ENCODE measurements at regions not wholly inside any gene's neighbourhood (a gene's known extent, or its start where the extent isn't known, plus 50 kb on each side); places are given as distances from the start of the nearest gene placed in this dataset.

- Histone ChIP-seq H2AFZ (ENCODE audit: low read length) (no peak overlapping the region), H3K9me3 (ENCODE audit: low read depth, low read length) (no peaks in the 10 kb centered on the region)
Observed at GRCh38 chr5:165175041-165175440, 1669.6 kb downstream of the MAT2B start.

DNA sequence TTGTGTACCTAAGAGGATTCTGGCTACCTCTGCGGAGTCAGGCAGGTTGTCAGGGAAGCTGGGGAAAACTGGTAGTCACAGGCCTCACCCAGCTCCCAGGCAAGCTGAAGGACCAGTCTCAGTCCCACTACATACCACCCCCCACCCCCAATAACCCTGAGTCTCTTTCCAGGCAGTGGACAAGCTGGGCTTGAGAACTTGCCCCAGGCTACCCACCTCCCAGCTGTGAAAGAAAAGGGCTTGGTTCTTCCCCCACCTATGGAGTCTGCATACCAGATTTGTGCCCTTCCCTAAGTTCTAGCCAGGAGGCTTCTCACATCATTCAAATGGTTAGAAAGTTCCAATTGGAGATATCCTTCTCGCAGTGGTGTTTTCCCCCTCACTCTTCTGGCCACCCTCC lies 1678.8 kb downstream of the MAT2B start:
- H3K9me3 ChIP-seq (ENCODE audit: low read depth, low read length), result peaks cover 3% of the 10 kb centered on the region
- no peak overlapping the region for H2AFZ ChIP-seq (ENCODE audit: low read length)
- H3K4me2 ChIP-seq (ENCODE audit: insufficient read depth, low read length), result no peak overlapping the region
- H4K20me1 ChIP-seq (ENCODE audit: insufficient read depth, low read length), result no peaks in the 10 kb centered on the region
- no peaks in the 10 kb centered on the region for H3K27me3 ChIP-seq (ENCODE audit: insufficient read depth, low read length)
- no peak overlapping the region for H3K4me3 ChIP-seq (ENCODE audit: insufficient read depth, low read length)
- TF ChIP-seq CTCF (IDR thresholded peaks at IDR 0.05; ENCODE audit: extremely low read depth, low read depth, low read length), result no peak
- no peaks in the 10 kb centered on the region for H3K36me3 ChIP-seq (ENCODE audit: insufficient read depth, low read length)
- no peak overlapping the region for H3K27ac ChIP-seq (ENCODE audit: low read depth, low read length)
- H3K4me1 ChIP-seq (ENCODE audit: insufficient read depth, low read length), result no peaks in the 10 kb centered on the region
- DNase-seq (ENCODE audit: insufficient read length, low spot score, missing footprints), result no peak
- H3K79me2 ChIP-seq (ENCODE audit: insufficient read depth, low read length), result no peaks in the 10 kb centered on the region

More at GRCh38 chr5:165175041-165175440, 1669.6 kb downstream of the MAT2B start:
- no peak overlapping the region for H3K27ac ChIP-seq (ENCODE audit: low read depth, low read length)
- H3K4me2 ChIP-seq (ENCODE audit: insufficient read depth, low read length), result no peak overlapping the region
- no peaks in the 10 kb centered on the region for H3K79me2 ChIP-seq (ENCODE audit: insufficient read depth, low read length)
- no peak overlapping the region for H3K4me3 ChIP-seq (ENCODE audit: insufficient read depth, low read length)
- no peaks in the 10 kb centered on the region for H4K20me1 ChIP-seq (ENCODE audit: insufficient read depth, low read length)
- H3K27me3 ChIP-seq (ENCODE audit: insufficient read depth, low read length), result no peaks in the 10 kb centered on the region
- TF ChIP-seq CTCF (IDR thresholded peaks at IDR 0.05; ENCODE audit: extremely low read depth, low read depth, low read length), result no peak
- DNase-seq (ENCODE audit: insufficient read length, low spot score, missing footprints), result no peak
- H3K4me1 ChIP-seq (ENCODE audit: insufficient read depth, low read length), result no peaks in the 10 kb centered on the region
- no peaks in the 10 kb centered on the region for H3K36me3 ChIP-seq (ENCODE audit: insufficient read depth, low read length)

- no peak overlapping the region for H3K4me2 ChIP-seq (ENCODE audit: insufficient read depth, low read length)
- no peak for TF ChIP-seq CTCF (IDR thresholded peaks at IDR 0.05; ENCODE audit: extremely low read depth, low read depth, low read length)
- H3K4me3 ChIP-seq (ENCODE audit: insufficient read depth, low read length), result no peak overlapping the region
- DNase-seq (ENCODE audit: insufficient read length, low spot score, missing footprints), result no peak
- peaks cover 3% of the 10 kb centered on the region for H3K9me3 ChIP-seq (ENCODE audit: low read depth, low read length)
- no peaks in the 10 kb centered on the region for H3K27me3 ChIP-seq (ENCODE audit: insufficient read depth, low read length)
- no peaks in the 10 kb centered on the region for H3K79me2 ChIP-seq (ENCODE audit: insufficient read depth, low read length)
- H3K27ac ChIP-seq (ENCODE audit: low read depth, low read length), result no peak overlapping the region
- H2AFZ ChIP-seq (ENCODE audit: low read length), result no peak overlapping the region
- H4K20me1 ChIP-seq (ENCODE audit: insufficient read depth, low read length), result no peaks in the 10 kb centered on the region
- no peaks in the 10 kb centered on the region for H3K4me1 ChIP-seq (ENCODE audit: insufficient read depth, low read length)
- H3K36me3 ChIP-seq (ENCODE audit: insufficient read depth, low read length), result no peaks in the 10 kb centered on the region
Observed at GRCh38 chr5:165185716-165186115, 1680.3 kb downstream of the MAT2B start.

GRCh38 chr5:165187815-165188214 lies 1682.4 kb downstream of the MAT2B start:
- Histone ChIP-seq H3K9me3 (ENCODE audit: low read depth, low read length) (peaks cover 3% of the 10 kb centered on the region), H4K20me1 (ENCODE audit: insufficient read depth, low read length) (no peaks in the 10 kb centered on the region), H3K79me2 (ENCODE audit: insufficient read depth, low read length) (no peaks in the 10 kb centered on the region), H3K4me3 (ENCODE audit: insufficient read depth, low read length) (no peak overlapping the region), H3K36me3 (ENCODE audit: insufficient read depth, low read length) (no peaks in the 10 kb centered on the region), H3K27me3 (ENCODE audit: insufficient read depth, low read length) (no peaks in the 10 kb centered on the region), H3K4me2 (ENCODE audit: insufficient read depth, low read length) (no peak overlapping the region), H2AFZ (ENCODE audit: low read length) (no peak overlapping the region), H3K4me1 (ENCODE audit: insufficient read depth, low read length) (no peaks in the 10 kb centered on the region), H3K27ac (ENCODE audit: low read depth, low read length) (no peak overlapping the region)
- no peak for TF ChIP-seq CTCF (IDR thresholded peaks at IDR 0.05; ENCODE audit: extremely low read depth, low read depth, low read length)
- no peak for DNase-seq (ENCODE audit: insufficient read length, low spot score, missing footprints)
